Mammary epithelial cell (primary cell): ENCODE measurements at regions not wholly inside any gene's neighbourhood (a gene's known extent, or its start where the extent isn't known, plus 50 kb on each side); places are given as distances from the start of the nearest gene placed in this dataset.
"Not testable (repeated sequence)": the region's sequence is repeated elsewhere in the genome, so short reads cannot be mapped to it uniquely, and the experiment has no call there.

ENCODE experiments used
- EZH2 ChIP-seq: IDR thresholded peaks from 2 replicates; pipeline ENCODE4 v1.6.1; 2012; ENCODE audit warnings: low read length, inconsistent platforms, borderline replicate concordance
- TF ChIP-seq, protein P1 (sequence below), 2 donors: IDR thresholded peaks in 1 of 2; conservative IDR thresholded peaks in 1 of 2; 2 replicates each; pipeline ENCODE4 v1.5.1; 2011 to 2012; ENCODE audit warnings: inconsistent platforms in 2 of 2, low read length in 2 of 2, mild to moderate bottlenecking in 2 of 2, control low read depth in 1 of 2, low read depth in 1 of 2; ENCODE audit not compliant: insufficient read depth in 1 of 2; ENCODE audit errors: extremely low read depth in 1 of 2

DNA sequence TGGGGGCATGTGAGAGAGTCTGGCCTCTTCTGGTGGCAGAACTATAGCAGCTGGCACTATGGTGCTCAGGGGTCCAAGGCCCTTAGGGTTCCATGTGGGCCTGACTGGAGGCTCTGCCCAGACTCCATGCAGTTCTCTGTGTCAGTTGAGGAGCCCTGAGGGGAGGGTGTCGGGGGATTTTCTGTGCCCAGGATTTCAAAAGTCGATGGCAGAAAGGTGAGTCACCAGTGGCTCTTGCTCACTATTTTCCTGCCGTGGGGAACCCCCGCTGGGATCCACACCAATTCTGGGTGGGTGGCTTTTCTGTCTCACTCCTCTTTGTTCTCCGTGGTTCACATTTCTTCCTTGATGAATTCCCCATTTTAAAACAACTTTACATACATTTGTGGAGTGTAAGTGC is 54.1 kb upstream of the ANKRD30B start:
- TF ChIP-seq EZH2, result not testable (repeated sequence)
- TF ChIP-seq, protein P1, sequence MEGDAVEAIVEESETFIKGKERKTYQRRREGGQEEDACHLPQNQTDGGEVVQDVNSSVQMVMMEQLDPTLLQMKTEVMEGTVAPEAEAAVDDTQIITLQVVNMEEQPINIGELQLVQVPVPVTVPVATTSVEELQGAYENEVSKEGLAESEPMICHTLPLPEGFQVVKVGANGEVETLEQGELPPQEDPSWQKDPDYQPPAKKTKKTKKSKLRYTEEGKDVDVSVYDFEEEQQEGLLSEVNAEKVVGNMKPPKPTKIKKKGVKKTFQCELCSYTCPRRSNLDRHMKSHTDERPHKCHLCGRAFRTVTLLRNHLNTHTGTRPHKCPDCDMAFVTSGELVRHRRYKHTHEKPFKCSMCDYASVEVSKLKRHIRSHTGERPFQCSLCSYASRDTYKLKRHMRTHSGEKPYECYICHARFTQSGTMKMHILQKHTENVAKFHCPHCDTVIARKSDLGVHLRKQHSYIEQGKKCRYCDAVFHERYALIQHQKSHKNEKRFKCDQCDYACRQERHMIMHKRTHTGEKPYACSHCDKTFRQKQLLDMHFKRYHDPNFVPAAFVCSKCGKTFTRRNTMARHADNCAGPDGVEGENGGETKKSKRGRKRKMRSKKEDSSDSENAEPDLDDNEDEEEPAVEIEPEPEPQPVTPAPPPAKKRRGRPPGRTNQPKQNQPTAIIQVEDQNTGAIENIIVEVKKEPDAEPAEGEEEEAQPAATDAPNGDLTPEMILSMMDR (conservative IDR thresholded peaks at IDR 0.05 in 1 of 2, IDR thresholded peaks at IDR 0.05 in 1 of 2; ENCODE audit: extremely low read depth in 1 of 2, insufficient read depth in 1 of 2, low read depth in 1 of 2, low read length in 2 of 2), result not testable (repeated sequence)
